ENCODE measurements at regions not wholly inside any gene's neighbourhood (a gene's known extent, or its start where the extent isn't known, plus 50 kb on each side); places are given as distances from the start of the nearest gene placed in this dataset.

DNA sequence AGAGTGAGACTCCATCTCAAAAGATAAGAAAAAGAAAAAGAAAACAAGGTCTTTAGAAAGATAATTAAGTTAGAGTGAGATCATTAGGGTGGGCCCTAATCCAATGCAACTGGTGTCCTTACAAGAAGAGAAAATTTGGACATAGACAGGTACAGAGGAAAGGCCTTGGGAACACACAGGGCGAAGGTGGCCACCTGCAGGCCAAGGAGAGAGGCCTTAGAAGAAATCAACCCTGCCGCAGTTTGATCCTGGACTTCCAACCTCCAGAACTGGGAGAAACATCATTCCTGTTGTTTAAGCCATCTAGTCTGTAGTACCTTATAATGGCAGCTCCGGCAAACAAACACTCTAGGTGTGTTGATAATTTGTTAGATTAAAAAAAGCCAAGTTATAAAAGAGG lies 491.9 kb downstream of the MED13L start:
- ATAC-seq: no peak
- Histone ChIP-seq H3K27ac (no peak overlapping the region), H3K9me3 (no peaks in the 10 kb centered on the region), H3K36me3 (replicated peaks in 1 of 2; ENCODE audit: insufficient read depth in 1 of 2, low read depth in 2 of 2) (no peaks in the 10 kb centered on the region), H3K4me3 (no peak overlapping the region), H3K27me3 (no peaks in the 10 kb centered on the region), H3K4me1 (no peaks in the 10 kb centered on the region)
- WGBS, 2 donors: 73 to 80% methylated on average over 3 of the region's 3 CpGs
- TF ChIP-seq POLR2A (IDR thresholded peaks at IDR 0.05) (no peak), CTCF (IDR thresholded peaks at IDR 0.05) (no peak)
- intact Hi-C loops (cut with DNase I): no loop called here
- DNase-seq: no peak

- TF ChIP-seq CTCF (IDR thresholded peaks at IDR 0.05) (no peak), POLR2A (IDR thresholded peaks at IDR 0.05) (no peak)
- H3K27me3 ChIP-seq: no peaks in the 10 kb centered on the region
- H3K4me1 ChIP-seq: no peaks in the 10 kb centered on the region
- WGBS, 2 donors: 79 to 100% methylated on average over 1 of the region's 1 CpG
- intact Hi-C loops (cut with DNase I): no loop called here
- ATAC-seq: no peak
- H3K36me3 ChIP-seq (replicated peaks in 1 of 2; ENCODE audit: insufficient read depth in 1 of 2, low read depth in 2 of 2): no peaks in the 10 kb centered on the region
- no peaks in the 10 kb centered on the region for H3K9me3 ChIP-seq
- H3K4me3 ChIP-seq: no peak overlapping the region
- H3K27ac ChIP-seq: no peak overlapping the region
- no peak for DNase-seq
These were observed 501.1 kb downstream of the MED13L start for GRCh38 chr12:115776399-115776798.

- intact Hi-C loops (cut with DNase I): no loop called here
- TF ChIP-seq POLR2A (IDR thresholded peaks at IDR 0.05) (no peak), CTCF (IDR thresholded peaks at IDR 0.05) (no peak)
- DNase-seq: no peak
- H3K9me3 ChIP-seq: no peaks in the 10 kb centered on the region
- no peak for ATAC-seq
- WGBS, 2 donors: 65 to 68% methylated on average over 9 of the region's 9 CpGs
- no peaks in the 10 kb centered on the region for H3K4me1 ChIP-seq
- no peak overlapping the region for H3K27ac ChIP-seq
- no peaks in the 10 kb centered on the region for H3K36me3 ChIP-seq (replicated peaks in 1 of 2; ENCODE audit: insufficient read depth in 1 of 2, low read depth in 2 of 2)
- H3K4me3 ChIP-seq: no peak overlapping the region
- no peaks in the 10 kb centered on the region for H3K27me3 ChIP-seq
These were observed 503.2 kb downstream of the MED13L start for GRCh38 chr12:115774148-115774895.

DNA sequence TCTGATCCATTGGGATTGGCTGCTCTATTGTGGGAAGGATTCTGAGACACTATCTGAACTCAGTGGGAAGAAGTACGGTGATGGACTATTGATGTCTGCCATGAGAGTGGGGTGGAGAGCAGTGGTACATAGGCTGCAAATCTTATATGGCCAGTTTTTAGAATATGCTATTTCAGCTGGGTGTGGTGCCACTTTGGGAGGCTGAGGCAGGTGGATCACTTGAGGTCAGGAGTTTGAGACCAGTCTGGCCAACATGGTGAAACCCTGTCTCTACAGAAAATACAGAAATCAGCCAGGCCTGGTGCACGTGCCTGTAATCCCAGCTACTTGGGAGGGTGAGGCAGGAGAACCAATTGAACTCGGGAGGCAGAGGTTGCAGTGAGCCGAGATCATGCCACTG lies 505.9 kb downstream of the MED13L start:
- Histone ChIP-seq H3K4me3 (no peak overlapping the region), H3K27ac (no peak overlapping the region), H3K36me3 (replicated peaks in 1 of 2; ENCODE audit: insufficient read depth in 1 of 2, low read depth in 2 of 2) (no peaks in the 10 kb centered on the region), H3K27me3 (no peaks in the 10 kb centered on the region), H3K4me1 (no peaks in the 10 kb centered on the region), H3K9me3 (no peaks in the 10 kb centered on the region)
- DNase-seq: no peak
- intact Hi-C loops (cut with DNase I): no loop called here
- no peak for ATAC-seq
- TF ChIP-seq CTCF (IDR thresholded peaks at IDR 0.05): no peak
- TF ChIP-seq POLR2A (IDR thresholded peaks at IDR 0.05): no peak
- WGBS, 2 donors: 60 to 69% methylated on average over 4 of the region's 4 CpGs

DNA sequence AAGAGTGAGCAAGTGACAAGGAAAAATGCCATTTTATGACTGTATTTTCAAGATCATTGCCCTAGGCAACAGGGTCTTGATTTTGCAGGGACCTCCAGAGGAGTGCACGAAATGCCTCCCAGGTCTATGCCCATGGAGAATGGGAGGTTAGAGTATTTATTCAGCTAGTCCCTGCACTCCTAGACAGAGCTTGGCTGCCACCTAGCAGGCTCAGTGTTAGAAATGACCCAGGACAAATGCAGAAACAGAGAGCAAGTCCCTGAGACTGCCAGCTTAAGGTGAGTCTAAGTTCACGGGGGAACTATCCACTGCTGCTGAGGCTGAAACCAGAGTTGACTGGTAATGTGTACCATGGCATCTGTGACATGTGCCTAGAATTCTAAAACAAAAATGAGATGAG lies 506.4 kb downstream of the MED13L start:
- no peaks in the 10 kb centered on the region for H3K27me3 ChIP-seq
- H3K4me3 ChIP-seq: no peak overlapping the region
- ATAC-seq (no peak), DNase-seq (no peak)
- H3K36me3 ChIP-seq (replicated peaks in 1 of 2; ENCODE audit: insufficient read depth in 1 of 2, low read depth in 2 of 2): no peaks in the 10 kb centered on the region
- H3K27ac ChIP-seq: no peak overlapping the region
- WGBS, 2 donors: 29 to 30% methylated on average over 2 of the region's 2 CpGs
- H3K9me3 ChIP-seq: no peaks in the 10 kb centered on the region
- H3K4me1 ChIP-seq: no peaks in the 10 kb centered on the region
- TF ChIP-seq POLR2A (IDR thresholded peaks at IDR 0.05) (no peak), CTCF (IDR thresholded peaks at IDR 0.05) (no peak)
- intact Hi-C loops (cut with DNase I): no loop called here
